ENCODE measurements at regions not wholly inside any gene's neighbourhood (a gene's known extent, or its start where the extent isn't known, plus 50 kb on each side); places are given as distances from the start of the nearest gene placed in this dataset.
"Not testable (repeated sequence)": the region's sequence is repeated elsewhere in the genome, so short reads cannot be mapped to it uniquely, and the experiment has no call there.

- DNase-seq (ENCODE audit: unreplicated experiment), result no peak
- Mint-ChIP-seq H3K9me3 (ENCODE audit: unreplicated experiment) (no peaks in the 10 kb centered on the region), H3K27ac (ENCODE audit: low read depth, unreplicated experiment) (no peak overlapping the region), H3K4me1 (ENCODE audit: insufficient read depth, unreplicated experiment) (no peaks in the 10 kb centered on the region), H3K27me3 (ENCODE audit: insufficient read depth, unreplicated experiment) (no peaks in the 10 kb centered on the region), H3K36me3 (ENCODE audit: insufficient read depth, unreplicated experiment) (no peaks in the 10 kb centered on the region), H3K4me3 (ENCODE audit: unreplicated experiment) (no peak overlapping the region)
- CTCF ChIA-PET, result interaction anchor here (0.7 to 1.1 kb wide), 2 partner anchors 10 to 64 kb away, joined by 3 read pairs; no protein-coding TSS in a partner anchor
- intact Hi-C loops (cut with micrococcal nuclease), result no loop called here
- POLR2A ChIA-PET, result interaction anchor here (0.8 to 0.9 kb wide), 3 partner anchors 9 to 64 kb away, joined by 3 to 4 read pairs (median 3); partner anchors contain the start of gene P2RY1
- no TSS peak for BruUV-seq (replicated peaks)
- no peak for TF ChIP-seq CTCF (IDR thresholded peaks at IDR 0.05; ENCODE audit: unreplicated experiment)
Measured at GRCh38 chr3:152770296-152770695, 64.6 kb upstream of the P2RY1 start.

- Mint-ChIP-seq H3K36me3 (ENCODE audit: insufficient read depth, unreplicated experiment) (no peaks in the 10 kb centered on the region), H3K27ac (ENCODE audit: low read depth, unreplicated experiment) (no peak overlapping the region), H3K4me3 (ENCODE audit: unreplicated experiment) (no peak overlapping the region), H3K4me1 (ENCODE audit: insufficient read depth, unreplicated experiment) (no peaks in the 10 kb centered on the region), H3K27me3 (ENCODE audit: insufficient read depth, unreplicated experiment) (no peaks in the 10 kb centered on the region), H3K9me3 (ENCODE audit: unreplicated experiment) (no peaks in the 10 kb centered on the region)
- ChIA-PET POLR2A (interaction anchor here (1.1 kb wide), 1 partner anchor 63 kb away, joined by 3 read pairs; no protein-coding TSS in a partner anchor), CTCF (interaction anchor here (0.6 to 1.7 kb wide), 4 partner anchors 11 to 64 kb away, joined by 3 to 4 read pairs (median 3); partner anchors contain the start of gene P2RY1)
- DNase-seq (ENCODE audit: unreplicated experiment), result no peak
- no TSS peak for BruUV-seq (replicated peaks)
- no peak for TF ChIP-seq CTCF (IDR thresholded peaks at IDR 0.05; ENCODE audit: unreplicated experiment)
- intact Hi-C loops (cut with micrococcal nuclease), result no loop called here
Measured at GRCh38 chr3:152771120-152771519, 63.8 kb upstream of the P2RY1 start.

- H3K4me3 Mint-ChIP-seq (ENCODE audit: unreplicated experiment), result no peak overlapping the region
- no peak for TF ChIP-seq CTCF (IDR thresholded peaks at IDR 0.05; ENCODE audit: unreplicated experiment)
- ChIA-PET CTCF (interaction anchor here (0.5 to 1.7 kb wide), 3 partner anchors 43 to 96 kb away, joined by 3 read pairs; no protein-coding TSS in a partner anchor), POLR2A (no interaction called here)
- H3K9me3 Mint-ChIP-seq (ENCODE audit: unreplicated experiment), result no peaks in the 10 kb centered on the region
- H3K4me1 Mint-ChIP-seq (ENCODE audit: insufficient read depth, unreplicated experiment), result no peaks in the 10 kb centered on the region
- intact Hi-C loops (cut with micrococcal nuclease), result no loop called here
- H3K27me3 Mint-ChIP-seq (ENCODE audit: insufficient read depth, unreplicated experiment), result no peaks in the 10 kb centered on the region
- BruUV-seq (replicated peaks), result no TSS peak
- H3K36me3 Mint-ChIP-seq (ENCODE audit: insufficient read depth, unreplicated experiment), result no peaks in the 10 kb centered on the region
- no peak overlapping the region for H3K27ac Mint-ChIP-seq (ENCODE audit: low read depth, unreplicated experiment)
- DNase-seq (ENCODE audit: unreplicated experiment), result no peak
Measured at GRCh38 chr3:152772674-152773225, 62.2 kb upstream of the P2RY1 start.

GRCh38 chr3:152773633-152774032 is 61.3 kb upstream of the P2RY1 start:
- POLR2A ChIA-PET, result no interaction called here
- no peak for TF ChIP-seq CTCF (IDR thresholded peaks at IDR 0.05; ENCODE audit: unreplicated experiment)
- no peak overlapping the region for H3K27ac Mint-ChIP-seq (ENCODE audit: low read depth, unreplicated experiment)
- intact Hi-C loops (cut with micrococcal nuclease), result no loop called here
- CTCF ChIA-PET, result no interaction called here
- no peaks in the 10 kb centered on the region for H3K36me3 Mint-ChIP-seq (ENCODE audit: insufficient read depth, unreplicated experiment)
- no peak for DNase-seq (ENCODE audit: unreplicated experiment)
- no peaks in the 10 kb centered on the region for H3K4me1 Mint-ChIP-seq (ENCODE audit: insufficient read depth, unreplicated experiment)
- no peaks in the 10 kb centered on the region for H3K27me3 Mint-ChIP-seq (ENCODE audit: insufficient read depth, unreplicated experiment)
- no peak overlapping the region for H3K4me3 Mint-ChIP-seq (ENCODE audit: unreplicated experiment)
- no peaks in the 10 kb centered on the region for H3K9me3 Mint-ChIP-seq (ENCODE audit: unreplicated experiment)
- BruUV-seq (replicated peaks), result no TSS peak

- CTCF ChIA-PET, result not testable (repeated sequence)
Measured at GRCh38 chr3:152774230-152774629, 60.7 kb upstream of the P2RY1 start.

More at GRCh38 chr3:152774230-152774629, 60.7 kb upstream of the P2RY1 start:
- H3K27me3 Mint-ChIP-seq (ENCODE audit: insufficient read depth, unreplicated experiment); H3K27ac Mint-ChIP-seq (ENCODE audit: low read depth, unreplicated experiment); H3K9me3 Mint-ChIP-seq (ENCODE audit: unreplicated experiment); H3K36me3 Mint-ChIP-seq (ENCODE audit: insufficient read depth, unreplicated experiment); DNase-seq (ENCODE audit: unreplicated experiment); H3K4me3 Mint-ChIP-seq (ENCODE audit: unreplicated experiment); POLR2A ChIA-PET; H3K4me1 Mint-ChIP-seq (ENCODE audit: insufficient read depth, unreplicated experiment); intact Hi-C loops (cut with micrococcal nuclease); BruUV-seq (replicated peaks): not testable (repeated sequence)
